ENCODE measurements at regions not wholly inside any gene's neighbourhood (a gene's known extent, or its start where the extent isn't known, plus 50 kb on each side); places are given as distances from the start of the nearest gene placed in this dataset.
"Not testable (repeated sequence)": the region's sequence is repeated elsewhere in the genome, so short reads cannot be mapped to it uniquely, and the experiment has no call there.

DNA sequence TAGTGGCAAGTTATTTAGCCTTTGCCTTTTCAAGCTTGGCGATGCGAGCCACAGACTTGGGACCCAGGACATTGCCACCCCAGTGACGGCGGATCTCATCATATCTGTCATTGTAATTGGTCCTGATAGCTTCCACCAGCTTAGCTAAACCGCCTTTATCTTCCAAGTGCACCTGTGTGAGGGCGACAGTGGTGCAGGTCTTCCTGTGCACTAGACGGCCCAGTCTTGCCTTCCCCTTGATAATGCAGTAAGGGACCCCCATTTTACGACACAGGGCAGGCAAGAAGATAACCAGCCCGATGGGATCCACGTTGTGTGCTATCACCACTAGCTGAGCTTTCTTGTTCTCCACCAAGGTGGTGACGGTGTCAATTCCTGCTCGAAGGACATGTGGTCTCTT, 99.6 kb upstream of the ITGB1 start:
- Histone ChIP-seq H3K4me1 (ENCODE audit: control insufficient read depth, insufficient read depth, low read length) (no peaks in the 10 kb centered on the region), H3K4me3 (ENCODE audit: low read length) (no peak overlapping the region), H3K27me3 (ENCODE audit: control insufficient read depth, insufficient read depth, low read length) (no peaks in the 10 kb centered on the region), H3K36me3 (ENCODE audit: control insufficient read depth, insufficient read depth, low read length) (no peaks in the 10 kb centered on the region), H3K9ac (ENCODE audit: low read length) (no peak overlapping the region), H3K9me3 (ENCODE audit: control insufficient read depth, low read length) (no peaks in the 10 kb centered on the region)

DNA sequence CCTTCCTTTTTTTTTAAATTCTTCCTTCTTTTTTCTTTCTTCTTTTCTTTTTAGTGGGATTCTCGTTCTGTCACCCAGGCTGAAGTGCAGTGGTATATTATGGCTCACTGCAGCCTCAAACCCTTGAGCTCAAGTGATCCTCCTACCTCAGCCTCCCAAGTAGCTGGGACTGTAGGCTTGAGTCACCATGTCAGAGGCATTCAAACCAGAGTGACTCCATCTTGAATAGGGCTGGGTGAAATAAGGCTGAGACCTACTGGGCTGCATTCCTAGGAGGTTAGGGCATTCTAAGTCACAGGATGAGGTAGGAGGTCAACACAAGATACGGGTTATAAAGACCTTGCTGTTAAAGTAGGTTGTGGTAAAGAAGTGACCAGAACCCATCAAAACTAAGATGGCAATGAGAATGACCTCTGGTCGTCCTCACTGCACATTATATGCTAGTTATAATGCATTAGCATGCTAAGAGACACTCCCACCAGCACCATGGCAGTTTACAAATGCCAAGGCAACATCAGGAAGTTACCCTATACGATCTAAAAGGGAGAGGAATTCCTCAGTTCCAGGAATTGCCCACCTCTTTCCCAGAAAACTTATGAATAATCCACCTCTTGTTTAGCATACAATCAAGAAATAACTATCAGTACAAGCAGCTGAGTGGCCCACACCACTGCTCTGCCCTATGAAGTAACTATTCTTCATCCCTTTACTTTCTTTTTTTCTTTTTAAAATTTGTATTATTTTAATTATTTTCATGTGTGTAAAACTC, 99.0 kb upstream of the ITGB1 start:
- Histone ChIP-seq H3K9me3 (ENCODE audit: control insufficient read depth, low read length) (no peaks in the 10 kb centered on the region), H3K9ac (ENCODE audit: low read length) (no peak overlapping the region), H3K4me1 (ENCODE audit: control insufficient read depth, insufficient read depth, low read length) (no peaks in the 10 kb centered on the region), H3K4me3 (ENCODE audit: low read length) (no peak overlapping the region), H3K27me3 (ENCODE audit: control insufficient read depth, insufficient read depth, low read length) (no peaks in the 10 kb centered on the region), H3K36me3 (ENCODE audit: control insufficient read depth, insufficient read depth, low read length) (no peaks in the 10 kb centered on the region)

DNA sequence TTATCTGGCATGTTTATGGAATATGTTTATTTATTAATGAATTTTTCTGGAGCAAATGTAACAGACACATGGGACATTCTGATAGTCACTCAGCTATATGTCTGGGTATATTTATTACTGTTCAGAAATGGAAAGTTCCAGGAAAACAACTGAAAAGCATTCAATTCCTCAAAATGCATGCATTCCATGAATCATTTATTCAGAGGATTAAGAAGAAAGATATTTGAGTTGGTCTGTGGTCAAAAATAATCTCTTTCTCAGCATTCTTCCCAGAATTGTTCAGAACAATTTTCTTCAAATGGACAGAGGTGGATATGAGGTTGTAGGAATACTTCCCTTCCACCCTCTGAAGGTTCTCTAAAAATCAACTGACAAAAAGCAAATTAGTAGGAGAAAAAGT, 97.6 kb upstream of the ITGB1 start:
- Histone ChIP-seq H3K4me1 (ENCODE audit: control insufficient read depth, insufficient read depth, low read length) (no peaks in the 10 kb centered on the region), H3K27me3 (ENCODE audit: control insufficient read depth, insufficient read depth, low read length) (no peaks in the 10 kb centered on the region), H3K4me3 (ENCODE audit: low read length) (no peak overlapping the region)

DNA sequence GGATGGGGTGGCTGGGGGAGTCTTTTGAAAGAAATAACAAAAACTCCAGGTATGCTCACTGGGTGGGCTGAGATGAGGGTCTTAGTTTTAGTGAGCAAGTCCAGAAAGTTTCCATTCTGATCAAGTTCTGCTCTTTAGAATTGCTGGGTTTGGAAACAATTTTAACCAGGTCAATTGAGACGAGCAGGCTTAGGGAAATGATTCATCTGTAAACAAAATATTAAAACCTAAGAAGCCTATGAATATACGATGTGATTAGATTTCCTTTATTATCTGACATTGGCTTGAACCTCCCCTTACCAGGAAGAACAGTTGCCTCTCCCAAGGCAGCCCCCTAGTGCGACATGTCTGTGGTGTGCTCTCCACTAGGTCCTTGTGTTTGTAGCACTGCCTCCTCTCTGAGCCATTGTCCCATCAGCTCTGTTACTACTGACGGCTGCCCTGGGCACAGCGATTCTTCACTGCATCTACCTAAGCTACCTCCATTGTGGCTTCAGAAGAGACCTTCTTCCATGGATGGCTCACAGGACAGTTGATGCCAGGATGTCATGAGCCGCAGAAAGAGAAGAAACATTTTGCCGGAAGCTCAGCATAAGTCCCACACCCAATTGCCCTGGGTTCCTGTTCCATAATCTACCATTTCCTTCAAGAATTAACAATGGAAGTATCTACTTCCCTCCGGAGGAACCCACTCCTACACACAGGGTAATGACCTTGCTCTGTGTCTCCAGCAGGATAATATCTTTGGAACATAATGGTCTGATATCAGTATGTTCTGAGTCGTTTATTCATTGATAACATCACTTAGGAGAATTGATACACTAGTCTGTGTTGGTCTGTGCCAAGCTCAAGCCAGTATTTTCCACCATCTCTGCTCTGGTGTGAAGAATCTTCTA, 95.1 kb upstream of the ITGB1 start:
- Histone ChIP-seq H3K9me3 (ENCODE audit: control insufficient read depth, low read length) (no peaks in the 10 kb centered on the region), H3K27me3 (ENCODE audit: control insufficient read depth, insufficient read depth, low read length) (no peaks in the 10 kb centered on the region), H3K4me3 (ENCODE audit: low read length) (no peak overlapping the region), H3K4me1 (ENCODE audit: control insufficient read depth, insufficient read depth, low read length) (no peaks in the 10 kb centered on the region), H3K36me3 (ENCODE audit: control insufficient read depth, insufficient read depth, low read length) (no peaks in the 10 kb centered on the region), H3K9ac (ENCODE audit: low read length) (no peak overlapping the region)

More for the DNA sequence above, 97.6 kb upstream of the ITGB1 start:
- H3K9me3 ChIP-seq (ENCODE audit: control insufficient read depth, low read length) = no peaks in the 10 kb centered on the region
- H3K36me3 ChIP-seq (ENCODE audit: control insufficient read depth, insufficient read depth, low read length) = no peaks in the 10 kb centered on the region
- H3K9ac ChIP-seq (ENCODE audit: low read length) = no peak overlapping the region

DNA sequence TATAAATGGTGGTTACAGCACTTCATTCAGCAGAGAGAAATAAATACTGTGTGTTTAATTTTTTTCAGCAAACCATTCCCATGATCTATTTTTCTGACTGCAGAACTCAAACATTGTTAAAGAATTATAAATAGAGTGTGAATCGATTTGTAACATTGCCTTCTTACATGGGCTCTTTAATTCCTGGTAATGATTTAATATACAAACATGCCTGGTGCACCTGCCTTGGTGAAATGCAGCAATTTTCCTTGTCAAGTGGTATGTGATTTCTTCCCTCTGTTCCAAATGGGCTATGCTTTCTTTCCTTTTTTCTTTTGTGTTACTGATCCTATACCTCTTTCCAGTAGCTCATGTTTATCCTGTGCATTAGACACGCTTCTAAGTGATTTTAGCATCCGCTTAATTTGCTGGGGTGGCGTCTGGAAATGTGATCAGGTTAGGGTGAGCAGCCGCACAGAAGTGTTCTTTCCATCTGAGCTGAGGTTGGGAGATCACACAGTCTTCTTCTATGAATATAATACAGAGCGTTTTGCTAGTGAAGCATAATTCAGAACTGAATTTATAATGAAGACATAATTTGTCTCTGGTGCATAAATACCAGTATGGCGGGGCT, 94.3 kb upstream of the ITGB1 start:
- H3K9ac ChIP-seq (ENCODE audit: low read length) = no peak overlapping the region
- no peaks in the 10 kb centered on the region for H3K36me3 ChIP-seq (ENCODE audit: control insufficient read depth, insufficient read depth, low read length)
- H3K4me3 ChIP-seq (ENCODE audit: low read length) = no peak overlapping the region

DNA sequence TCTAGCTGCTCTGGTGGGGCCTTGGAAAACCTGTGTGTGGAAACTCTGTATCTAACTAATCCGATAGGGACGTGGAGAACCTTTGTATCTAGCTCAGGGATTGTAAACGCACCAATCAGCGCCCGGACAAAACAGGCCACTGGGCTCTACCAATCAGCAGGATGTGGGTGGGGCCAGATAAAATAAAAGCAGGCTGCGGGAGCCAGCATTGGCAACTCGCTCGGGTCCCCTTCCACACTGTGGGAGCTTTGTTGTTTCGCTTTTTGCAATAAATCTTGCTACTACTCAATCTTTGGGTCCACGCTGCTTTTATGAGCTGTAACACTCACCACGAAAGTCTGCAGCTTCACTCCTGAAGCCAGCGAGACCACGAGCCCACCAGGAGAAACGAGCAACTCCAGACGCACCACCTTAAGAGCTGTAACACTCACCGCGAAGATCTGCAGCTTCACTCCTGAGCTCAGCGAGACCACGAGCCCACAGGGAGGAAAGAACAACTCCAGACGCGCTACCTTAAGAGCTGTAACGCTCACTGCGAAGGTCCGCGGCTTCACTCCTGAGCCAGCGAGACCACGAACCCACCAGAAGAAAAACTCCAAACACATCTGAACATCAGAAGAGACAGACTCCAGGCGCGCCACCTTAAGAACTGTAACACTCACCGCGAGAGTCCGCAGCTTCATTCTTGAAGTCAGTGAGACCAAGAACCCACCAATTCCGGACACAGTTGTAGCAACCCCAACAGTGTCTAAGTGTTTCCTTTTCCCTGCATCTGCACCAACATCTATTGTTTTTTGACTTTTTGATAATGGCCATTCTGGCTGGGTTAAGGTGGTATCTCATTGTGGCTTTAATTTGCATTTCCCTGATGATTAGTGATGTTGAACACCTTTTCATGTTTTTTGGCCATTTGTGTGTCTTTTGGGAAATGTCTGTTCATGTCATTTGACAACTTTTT, 92.2 kb upstream of the ITGB1 start:
- H3K9ac ChIP-seq (ENCODE audit: low read length); H3K4me3 ChIP-seq (ENCODE audit: low read length); H3K36me3 ChIP-seq (ENCODE audit: control insufficient read depth, insufficient read depth, low read length); H3K9me3 ChIP-seq (ENCODE audit: control insufficient read depth, low read length); H3K4me1 ChIP-seq (ENCODE audit: control insufficient read depth, insufficient read depth, low read length); H3K27me3 ChIP-seq (ENCODE audit: control insufficient read depth, insufficient read depth, low read length): not testable (repeated sequence)

More for the DNA sequence above, 94.3 kb upstream of the ITGB1 start:
- no peaks in the 10 kb centered on the region for H3K9me3 ChIP-seq (ENCODE audit: control insufficient read depth, low read length)
- H3K27me3 ChIP-seq (ENCODE audit: control insufficient read depth, insufficient read depth, low read length) = no peaks in the 10 kb centered on the region
- H3K4me1 ChIP-seq (ENCODE audit: control insufficient read depth, insufficient read depth, low read length) = no peaks in the 10 kb centered on the region

DNA sequence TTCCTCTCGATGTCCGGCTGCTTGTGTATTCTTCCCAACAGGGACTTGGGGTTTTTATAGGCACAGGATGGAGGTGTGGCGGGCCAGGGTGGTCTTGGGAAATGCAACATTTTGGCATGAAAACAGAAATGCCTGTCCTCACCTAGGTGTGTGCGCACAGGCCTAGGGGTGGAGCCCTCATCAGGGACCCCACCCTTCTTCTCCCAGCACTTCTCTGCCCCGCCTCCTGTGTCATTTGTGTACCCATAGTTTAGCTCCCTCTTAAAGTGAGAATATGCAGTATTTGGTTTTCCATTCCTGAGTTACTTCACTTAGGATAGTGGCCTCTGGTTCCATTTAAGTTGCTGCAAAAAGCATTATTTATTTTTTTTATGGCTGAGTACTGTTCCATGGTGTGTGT, 90.2 kb upstream of the ITGB1 start:
- Histone ChIP-seq H3K9ac (ENCODE audit: low read length) (no peak overlapping the region), H3K27me3 (ENCODE audit: control insufficient read depth, insufficient read depth, low read length) (no peaks in the 10 kb centered on the region), H3K36me3 (ENCODE audit: control insufficient read depth, insufficient read depth, low read length) (no peaks in the 10 kb centered on the region), H3K4me3 (ENCODE audit: low read length) (no peak overlapping the region), H3K9me3 (ENCODE audit: control insufficient read depth, low read length) (no peaks in the 10 kb centered on the region), H3K4me1 (ENCODE audit: control insufficient read depth, insufficient read depth, low read length) (no peaks in the 10 kb centered on the region)

DNA sequence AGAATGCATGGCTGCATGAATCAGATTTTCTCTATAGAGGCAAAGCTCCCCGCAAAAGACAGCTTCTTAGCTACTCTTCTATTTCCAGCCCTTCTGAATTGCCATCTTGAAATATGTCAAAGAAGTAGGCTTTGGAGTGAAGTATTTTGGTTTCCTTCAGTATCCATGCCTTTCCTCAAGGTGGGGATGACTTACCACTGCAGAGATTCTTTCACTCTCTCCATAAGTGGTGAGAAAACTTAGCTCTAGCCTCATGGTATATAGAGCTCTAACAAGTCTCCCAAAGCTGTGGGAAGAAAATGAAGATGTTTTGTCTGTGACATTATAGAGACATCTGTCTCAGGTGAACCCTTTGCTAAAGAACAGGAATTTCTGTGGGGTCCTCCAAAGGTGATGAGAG, 89.6 kb upstream of the ITGB1 start:
- Histone ChIP-seq H3K4me3 (ENCODE audit: low read length) (no peak overlapping the region), H3K9ac (ENCODE audit: low read length) (no peak overlapping the region), H3K9me3 (ENCODE audit: control insufficient read depth, low read length) (no peaks in the 10 kb centered on the region), H3K36me3 (ENCODE audit: control insufficient read depth, insufficient read depth, low read length) (no peaks in the 10 kb centered on the region), H3K4me1 (ENCODE audit: control insufficient read depth, insufficient read depth, low read length) (no peaks in the 10 kb centered on the region), H3K27me3 (ENCODE audit: control insufficient read depth, insufficient read depth, low read length) (no peaks in the 10 kb centered on the region)

DNA sequence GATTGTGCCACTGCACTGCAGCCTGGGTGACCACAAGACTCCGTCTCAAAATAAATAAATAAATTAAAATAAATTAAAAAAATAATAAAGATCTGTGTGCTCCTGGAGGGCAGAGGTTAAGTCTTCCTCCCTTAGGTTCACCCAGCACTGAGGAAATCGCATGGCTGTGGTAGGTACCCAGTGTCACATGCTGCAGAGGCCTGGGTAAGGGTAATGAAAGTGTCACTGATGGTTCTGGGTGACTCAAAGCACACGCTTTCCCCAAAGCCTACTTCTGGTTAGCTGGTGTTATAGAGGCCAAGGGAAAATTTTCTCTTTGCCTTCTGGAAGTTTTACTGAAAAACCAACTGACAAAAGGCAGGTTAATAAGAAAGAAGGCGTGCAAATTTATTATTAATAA, 88.8 kb upstream of the ITGB1 start:
- Histone ChIP-seq H3K4me3 (ENCODE audit: low read length) (no peak overlapping the region), H3K27me3 (ENCODE audit: control insufficient read depth, insufficient read depth, low read length) (no peaks in the 10 kb centered on the region), H3K36me3 (ENCODE audit: control insufficient read depth, insufficient read depth, low read length) (no peaks in the 10 kb centered on the region), H3K9me3 (ENCODE audit: control insufficient read depth, low read length) (no peaks in the 10 kb centered on the region), H3K4me1 (ENCODE audit: control insufficient read depth, insufficient read depth, low read length) (no peaks in the 10 kb centered on the region), H3K9ac (ENCODE audit: low read length) (no peak overlapping the region)

DNA sequence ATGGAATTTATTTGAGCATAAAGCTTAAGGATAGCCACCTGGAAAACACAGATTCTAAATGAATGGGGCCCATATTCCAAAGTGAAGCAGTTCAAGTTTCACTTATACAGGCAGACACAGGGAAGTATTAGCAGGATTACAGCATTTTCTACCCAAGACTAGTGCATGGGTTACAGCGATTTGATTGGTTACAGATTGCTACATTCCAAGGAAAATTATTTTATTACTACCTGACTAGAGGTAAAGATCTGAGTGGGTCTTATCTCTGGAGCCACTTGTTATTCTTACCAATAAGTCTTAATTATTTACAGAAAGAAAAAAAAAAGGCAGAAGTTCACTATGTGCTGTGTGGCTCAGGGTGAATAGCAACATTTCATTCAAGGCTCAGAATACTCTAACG, 87.4 kb upstream of the ITGB1 start:
- no peaks in the 10 kb centered on the region for H3K4me1 ChIP-seq (ENCODE audit: control insufficient read depth, insufficient read depth, low read length)
- H3K27me3 ChIP-seq (ENCODE audit: control insufficient read depth, insufficient read depth, low read length) = no peaks in the 10 kb centered on the region
- no peak overlapping the region for H3K9ac ChIP-seq (ENCODE audit: low read length)
- no peaks in the 10 kb centered on the region for H3K9me3 ChIP-seq (ENCODE audit: control insufficient read depth, low read length)
- no peaks in the 10 kb centered on the region for H3K36me3 ChIP-seq (ENCODE audit: control insufficient read depth, insufficient read depth, low read length)
- no peak overlapping the region for H3K4me3 ChIP-seq (ENCODE audit: low read length)

DNA sequence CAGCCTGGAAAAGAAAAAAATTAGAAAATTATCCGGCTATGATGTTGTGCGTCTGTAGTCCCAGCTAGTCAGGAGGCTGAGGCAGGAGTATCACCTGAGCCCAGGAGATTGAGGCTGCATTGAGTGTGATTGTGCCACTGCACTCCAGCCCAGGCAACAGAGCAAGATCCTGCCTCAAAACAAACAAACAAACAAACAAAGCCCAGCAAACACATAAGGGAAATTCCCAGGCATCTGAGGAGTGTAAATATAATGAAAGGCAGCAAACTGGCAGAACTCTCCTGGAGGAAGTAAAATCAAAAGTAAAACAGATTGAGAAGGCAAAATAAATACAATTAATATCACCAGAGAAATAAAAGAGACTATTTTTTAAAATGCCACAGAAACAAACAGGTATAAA, 84.5 kb upstream of the ITGB1 start:
- Histone ChIP-seq H3K36me3 (ENCODE audit: control insufficient read depth, insufficient read depth, low read length) (no peaks in the 10 kb centered on the region), H3K27me3 (ENCODE audit: control insufficient read depth, insufficient read depth, low read length) (no peaks in the 10 kb centered on the region), H3K9ac (ENCODE audit: low read length) (no peak overlapping the region), H3K9me3 (ENCODE audit: control insufficient read depth, low read length) (no peaks in the 10 kb centered on the region), H3K4me3 (ENCODE audit: low read length) (no peak overlapping the region), H3K4me1 (ENCODE audit: control insufficient read depth, insufficient read depth, low read length) (no peaks in the 10 kb centered on the region)
